Skeletal muscle tissue (tissue), 3 donors: ENCODE measurements at regions not wholly inside any gene's neighbourhood (a gene's known extent, or its start where the extent isn't known, plus 50 kb on each side); places are given as distances from the start of the nearest gene placed in this dataset.

ENCODE experiments used
- H3K27ac ChIP-seq: one replicate; pipeline ENCODE4 v1.7.0; 2013; ENCODE audit warnings: mild to moderate bottlenecking, low read depth, low read length, inconsistent platforms
- H3K27me3 ChIP-seq, 3 donors: one replicate each; pipeline ENCODE4 v1.7.0; 2013; ENCODE audit warnings: low read length in 3 of 3; ENCODE audit not compliant: control insufficient read depth in 3 of 3, insufficient read depth in 3 of 3
- H3K36me3 ChIP-seq, 3 donors: one replicate each; pipeline ENCODE4 v1.7.0; 2013; ENCODE audit warnings: low read length in 3 of 3; ENCODE audit not compliant: control insufficient read depth in 3 of 3, insufficient read depth in 3 of 3
- H3K4me1 ChIP-seq, 3 donors: one replicate each; pipeline ENCODE4 v1.7.0; 2013; ENCODE audit warnings: low read length in 3 of 3, mild to moderate bottlenecking in 3 of 3; ENCODE audit not compliant: control insufficient read depth in 3 of 3, insufficient read depth in 3 of 3
- H3K4me3 ChIP-seq, 3 donors: one replicate each; pipeline ENCODE4 v1.7.0; 2013; ENCODE audit warnings: low read length in 3 of 3
- H3K9ac ChIP-seq, 3 donors: one replicate each; pipeline ENCODE4 v1.7.0; 2013; ENCODE audit warnings: low read length in 3 of 3, mild to moderate bottlenecking in 3 of 3, moderate library complexity in 2 of 3, low read depth in 1 of 3
- H3K9me3 ChIP-seq, 3 donors: one replicate each; pipeline ENCODE4 v1.7.0; 2013; ENCODE audit warnings: low read length in 3 of 3; ENCODE audit not compliant: control insufficient read depth in 3 of 3
- donor health status: Osteomylitis.

- no peak overlapping the region for H3K27ac ChIP-seq
- H3K36me3 ChIP-seq: no peaks in the 10 kb centered on the region
- no peaks in the 10 kb centered on the region for H3K27me3 ChIP-seq
- H3K4me3 ChIP-seq: no peak overlapping the region
- H3K9ac ChIP-seq: no peak overlapping the region
- H3K9me3 ChIP-seq: no peaks in the 10 kb centered on the region
- no peaks in the 10 kb centered on the region for H3K4me1 ChIP-seq
Observed at GRCh38 chr9:12464910-12465512, 228.2 kb upstream of the TYRP1 start.

GRCh38 chr9:12469084-12469483 is 224.1 kb upstream of the TYRP1 start:
- no peak overlapping the region for H3K27ac ChIP-seq
- no peaks in the 10 kb centered on the region for H3K36me3 ChIP-seq
- no peak overlapping the region for H3K4me3 ChIP-seq
- no peaks in the 10 kb centered on the region for H3K9me3 ChIP-seq
- H3K27me3 ChIP-seq: no peaks in the 10 kb centered on the region
- H3K4me1 ChIP-seq: no peaks in the 10 kb centered on the region
- H3K9ac ChIP-seq: no peak overlapping the region

GRCh38 chr9:12494411-12494810 is 198.8 kb upstream of the TYRP1 start:
- no peak overlapping the region for H3K9ac ChIP-seq
- H3K36me3 ChIP-seq: no peaks in the 10 kb centered on the region
- H3K27me3 ChIP-seq: no peaks in the 10 kb centered on the region
- no peak overlapping the region for H3K27ac ChIP-seq
- H3K9me3 ChIP-seq: no peaks in the 10 kb centered on the region
- no peaks in the 10 kb centered on the region for H3K4me1 ChIP-seq
- no peak overlapping the region for H3K4me3 ChIP-seq

GRCh38 chr9:12497790-12498189 is 195.4 kb upstream of the TYRP1 start:
- Histone ChIP-seq H3K9ac (no peak overlapping the region), H3K4me1 (no peaks in the 10 kb centered on the region), H3K9me3 (no peaks in the 10 kb centered on the region), H3K27ac (no peak overlapping the region), H3K27me3 (no peaks in the 10 kb centered on the region), H3K36me3 (no peaks in the 10 kb centered on the region), H3K4me3 (no peak overlapping the region)

GRCh38 chr9:12502520-12502919 is 190.7 kb upstream of the TYRP1 start:
- Histone ChIP-seq H3K9ac (no peak overlapping the region), H3K27ac (no peak overlapping the region), H3K4me3 (no peak overlapping the region), H3K36me3 (no peaks in the 10 kb centered on the region), H3K9me3 (no peaks in the 10 kb centered on the region), H3K27me3 (no peaks in the 10 kb centered on the region), H3K4me1 (no peaks in the 10 kb centered on the region)

GRCh38 chr9:12503606-12504122 is 189.5 kb upstream of the TYRP1 start:
- Histone ChIP-seq H3K9ac (no peak overlapping the region), H3K27ac (no peak overlapping the region), H3K4me1 (no peaks in the 10 kb centered on the region), H3K4me3 (no peak overlapping the region), H3K36me3 (no peaks in the 10 kb centered on the region), H3K27me3 (no peaks in the 10 kb centered on the region), H3K9me3 (no peaks in the 10 kb centered on the region)

GRCh38 chr9:12510551-12510950 is 182.6 kb upstream of the TYRP1 start:
- Histone ChIP-seq H3K9ac (no peak overlapping the region), H3K36me3 (no peaks in the 10 kb centered on the region), H3K4me3 (no peak overlapping the region), H3K27me3 (no peaks in the 10 kb centered on the region), H3K4me1 (no peaks in the 10 kb centered on the region), H3K27ac (no peak overlapping the region), H3K9me3 (no peaks in the 10 kb centered on the region)

- H3K9ac ChIP-seq: no peak overlapping the region
- no peaks in the 10 kb centered on the region for H3K9me3 ChIP-seq
- H3K4me3 ChIP-seq: no peak overlapping the region
- no peaks in the 10 kb centered on the region for H3K4me1 ChIP-seq
- no peaks in the 10 kb centered on the region for H3K27me3 ChIP-seq
- no peaks in the 10 kb centered on the region for H3K36me3 ChIP-seq
- no peak overlapping the region for H3K27ac ChIP-seq
Observed at GRCh38 chr9:12511726-12512125, 181.5 kb upstream of the TYRP1 start.

GRCh38 chr9:12516031-12516430 is 177.2 kb upstream of the TYRP1 start:
- no peak overlapping the region for H3K4me3 ChIP-seq
- H3K9me3 ChIP-seq: no peaks in the 10 kb centered on the region
- H3K27ac ChIP-seq: no peak overlapping the region
- no peaks in the 10 kb centered on the region for H3K36me3 ChIP-seq
- no peak overlapping the region for H3K9ac ChIP-seq
- no peaks in the 10 kb centered on the region for H3K27me3 ChIP-seq
- no peaks in the 10 kb centered on the region for H3K4me1 ChIP-seq

- no peak overlapping the region for H3K4me3 ChIP-seq
- H3K9ac ChIP-seq: no peak overlapping the region
- no peaks in the 10 kb centered on the region for H3K4me1 ChIP-seq
- no peaks in the 10 kb centered on the region for H3K36me3 ChIP-seq
- H3K27me3 ChIP-seq: no peaks in the 10 kb centered on the region
- no peak overlapping the region for H3K27ac ChIP-seq
- no peaks in the 10 kb centered on the region for H3K9me3 ChIP-seq
Observed at GRCh38 chr9:12516573-12516972, 176.6 kb upstream of the TYRP1 start.
